ENCODE measurements at regions not wholly inside any gene's neighbourhood (a gene's known extent, or its start where the extent isn't known, plus 50 kb on each side); places are given as distances from the start of the nearest gene placed in this dataset.

- no peak for DNase-seq (ENCODE audit: low read depth, low spot score)
Observed at GRCh38 chr7:40959955-40960354, 742.9 kb downstream of the INHBA start.

GRCh38 chr7:40948239-40948638, 754.7 kb downstream of the INHBA start:
- DNase-seq (ENCODE audit: low read depth, low spot score), result no peak

GRCh38 chr7:40947566-40947965, 755.3 kb downstream of the INHBA start:
- DNase-seq (ENCODE audit: low read depth, low spot score), result no peak

- no peak for DNase-seq (ENCODE audit: low read depth, low spot score)
Observed at GRCh38 chr7:40946549-40946948, 756.3 kb downstream of the INHBA start.

- DNase-seq (ENCODE audit: low read depth, low spot score), result no peak
Observed at GRCh38 chr7:40945788-40946187, 757.1 kb downstream of the INHBA start.

- no peak for DNase-seq (ENCODE audit: low read depth, low spot score)
Observed at GRCh38 chr7:40944981-40945585, 757.8 kb downstream of the INHBA start.

- DNase-seq (ENCODE audit: low read depth, low spot score), result no peak
Observed at GRCh38 chr7:40937879-40938278, 765.0 kb downstream of the INHBA start.

GRCh38 chr7:40935435-40935834, 767.5 kb downstream of the INHBA start:
- DNase-seq (ENCODE audit: low read depth, low spot score), result no peak

GRCh38 chr7:40923626-40924025, 779.3 kb downstream of the INHBA start:
- DNase-seq (ENCODE audit: low read depth, low spot score), result no peak

GRCh38 chr7:40922316-40922670, 780.6 kb downstream of the INHBA start:
- no peak for DNase-seq (ENCODE audit: low read depth, low spot score)

- DNase-seq (ENCODE audit: low read depth, low spot score), result no peak
Observed at GRCh38 chr7:40921589-40922315, 781.1 kb downstream of the INHBA start.

GRCh38 chr7:40918701-40919271, 784.0 kb downstream of the SUGCT start:
- DNase-seq (ENCODE audit: low read depth, low spot score), result no peak

- no peak for DNase-seq (ENCODE audit: low read depth, low spot score)
Observed at GRCh38 chr7:40916813-40917212, 782.0 kb downstream of the SUGCT start.

GRCh38 chr7:40915071-40915470, 780.3 kb downstream of the SUGCT start:
- DNase-seq (ENCODE audit: low read depth, low spot score), result no peak

Measured in pulmonary artery endothelial cell (primary cell).